RWPE1 (cell line): ENCODE measurements at regions not wholly inside any gene's neighbourhood (a gene's known extent, or its start where the extent isn't known, plus 50 kb on each side); places are given as distances from the start of the nearest gene placed in this dataset.

Source experiments
- CTCF ChIA-PET: fragments of 350-600 bp; sonication (Branson Sonifier 250); formaldehyde crosslinking; extraction: SDS; loops from one replicate; lab custom pipeline; 2021; lab: Yijun Ruan, JAX
- POLR2A ChIA-PET: fragments of 400-600 bp; formaldehyde crosslinking; extraction: SDS; loops from one replicate; lab custom pipeline; 2020; ENCODE audit warnings: antibody characterized with exemption; ENCODE audit not compliant: low non-redundant PET; lab: Yijun Ruan, JAX
- DNase-seq: peaks from one replicate; pipeline ENCODE4 v3.0.0; 2012; ENCODE audit warnings: low spot score
- H3K27ac ChIP-seq: fragments of 450-650 bp; 2 replicates; pipeline ENCODE4 v1.5.1; 2017
- CTCF ChIP-seq: fragments of 450-650 bp; conservative IDR thresholded peaks from 2 replicates; pipeline ENCODE4 v1.5.1; 2017; ENCODE audit warnings: low read depth, mild to moderate bottlenecking

- POLR2A ChIA-PET: no interaction called here
- DNase-seq: no peak
- no peak for TF ChIP-seq CTCF
- no peak overlapping the region for H3K27ac ChIP-seq
- CTCF ChIA-PET: interaction anchor here (0.6 kb wide), 2 partner anchors 28 to 1068 kb away, joined by 3 to 4 read pairs; no protein-coding TSS in a partner anchor
These were observed 123.5 kb downstream of the MAP3K7 start for GRCh38 chr6:90463359-90463758.

- ChIA-PET CTCF (no interaction called here), POLR2A (no interaction called here)
- no peak overlapping the region for H3K27ac ChIP-seq
- no peak for TF ChIP-seq CTCF
- no peak for DNase-seq
These were observed 124.8 kb downstream of the MAP3K7 start for GRCh38 chr6:90462102-90462501.

GRCh38 chr6:90461383-90461782, 125.5 kb downstream of the MAP3K7 start:
- TF ChIP-seq CTCF: no peak
- ChIA-PET CTCF (no interaction called here), POLR2A (no interaction called here)
- DNase-seq: no peak
- no peak overlapping the region for H3K27ac ChIP-seq

GRCh38 chr6:90460051-90460450, 126.8 kb downstream of the MAP3K7 start:
- TF ChIP-seq CTCF: no peak
- ChIA-PET POLR2A (no interaction called here), CTCF (no interaction called here)
- no peak overlapping the region for H3K27ac ChIP-seq
- no peak for DNase-seq

GRCh38 chr6:90459225-90459758, 127.6 kb downstream of the MAP3K7 start:
- H3K27ac ChIP-seq: no peak overlapping the region
- DNase-seq: no peak
- ChIA-PET CTCF (interaction anchor here (0.7 kb wide), 1 partner anchor 519 kb away, joined by 3 read pairs; no protein-coding TSS in a partner anchor), POLR2A (no interaction called here)
- TF ChIP-seq CTCF: no peak

GRCh38 chr6:90458353-90459224, 128.3 kb downstream of the MAP3K7 start:
- no peak for DNase-seq
- CTCF ChIA-PET: no interaction called here
- POLR2A ChIA-PET: no interaction called here
- H3K27ac ChIP-seq: no peak overlapping the region
- TF ChIP-seq CTCF: no peak
